ENCODE measurements at regions not wholly inside any gene's neighbourhood (a gene's known extent, or its start where the extent isn't known, plus 50 kb on each side); places are given as distances from the start of the nearest gene placed in this dataset.

DNA sequence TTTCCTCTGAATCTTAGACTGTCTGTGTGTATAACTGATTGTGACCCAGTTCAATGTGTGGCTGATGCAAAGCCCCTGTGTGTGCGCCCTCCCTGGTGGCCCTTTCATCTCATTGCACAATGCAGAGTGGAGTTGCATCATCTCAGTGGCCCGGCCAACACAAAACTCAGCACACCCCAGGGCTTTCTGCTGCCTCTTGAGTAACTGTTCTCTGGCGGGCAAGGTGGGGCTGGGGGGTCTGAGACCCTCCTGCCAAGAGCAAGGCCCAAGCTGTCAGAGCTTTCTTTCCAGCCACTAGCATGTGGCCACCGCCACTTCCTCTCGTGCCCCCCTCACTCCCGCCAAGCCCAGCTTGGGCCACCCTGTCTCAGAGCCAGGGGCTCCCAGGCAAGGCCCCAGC is 80.7 kb upstream of the ALDH1L1 start:
- no peak for FAIRE-seq
- TF ChIP-seq CTCF (IDR thresholded peaks at IDR 0.05; ENCODE audit: insufficient read depth, missing control alignments) = no peak
- DNase-seq (ENCODE audit: insufficient read length, low spot score) = no peak

GRCh38 chr3:126259411-126260391 is 79.3 kb upstream of the ALDH1L1 start:
- DNase-seq (ENCODE audit: insufficient read length, low spot score) = no peak
- FAIRE-seq = no peak
- TF ChIP-seq CTCF (IDR thresholded peaks at IDR 0.05; ENCODE audit: insufficient read depth, missing control alignments) = peak; percentile 23

DNA sequence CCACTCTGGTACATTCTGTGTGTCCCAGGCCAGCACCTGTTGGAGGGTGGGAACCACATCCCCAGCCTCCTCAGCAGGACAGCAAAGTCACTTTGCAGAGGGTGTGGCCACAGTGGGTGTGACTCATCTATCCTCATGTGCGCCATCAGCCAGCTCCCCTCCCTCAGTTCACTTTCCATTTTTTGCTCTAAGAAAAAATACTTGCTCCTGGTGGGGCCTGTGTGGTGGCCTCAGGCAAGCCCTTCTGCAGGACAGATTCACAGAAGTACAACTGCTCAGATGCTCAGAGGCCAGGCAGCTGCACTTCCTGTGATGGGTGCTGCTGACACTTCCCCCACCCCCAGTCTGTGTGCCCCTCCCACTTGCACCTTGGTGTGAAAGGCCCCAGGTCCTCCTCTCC is 78.3 kb upstream of the ALDH1L1 start:
- DNase-seq (ENCODE audit: insufficient read length, low spot score) = no peak
- FAIRE-seq = no peak
- no peak for TF ChIP-seq CTCF (IDR thresholded peaks at IDR 0.05; ENCODE audit: insufficient read depth, missing control alignments)

GRCh38 chr3:126257984-126258383 is 77.6 kb upstream of the ALDH1L1 start:
- FAIRE-seq (no peak), DNase-seq (ENCODE audit: insufficient read length, low spot score) (no peak)
- TF ChIP-seq CTCF (IDR thresholded peaks at IDR 0.05; ENCODE audit: insufficient read depth, missing control alignments) = no peak

DNA sequence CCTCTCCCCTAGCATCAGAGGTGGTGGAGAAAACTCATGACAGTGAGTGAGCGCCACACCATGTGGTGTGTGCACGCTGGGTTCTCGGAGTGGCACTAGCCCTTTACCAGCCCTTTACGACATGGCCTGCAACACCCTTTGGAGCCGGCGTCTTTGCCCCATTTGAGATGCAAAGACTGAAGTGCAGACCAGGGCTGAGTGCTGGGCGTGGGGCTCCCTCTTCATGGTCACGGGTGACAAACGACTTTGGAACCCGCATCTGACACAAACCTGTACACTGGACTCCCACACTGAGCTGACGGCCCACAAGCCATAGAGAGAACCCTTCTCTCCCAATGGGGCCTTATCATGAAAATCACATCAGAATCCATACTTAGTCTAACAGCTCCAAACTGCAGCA is 76.8 kb upstream of the ALDH1L1 start:
- no peak for DNase-seq (ENCODE audit: insufficient read length, low spot score)
- no peak for TF ChIP-seq CTCF (IDR thresholded peaks at IDR 0.05; ENCODE audit: insufficient read depth, missing control alignments)
- no peak for FAIRE-seq

- no peak for FAIRE-seq
- no peak for DNase-seq (ENCODE audit: insufficient read length, low spot score)
- no peak for TF ChIP-seq CTCF (IDR thresholded peaks at IDR 0.05; ENCODE audit: insufficient read depth, missing control alignments)
These were observed 75.9 kb upstream of the ALDH1L1 start for GRCh38 chr3:126256251-126256650.

GRCh38 chr3:126253072-126253471 is 72.7 kb upstream of the ALDH1L1 start:
- no peak for FAIRE-seq
- no peak for TF ChIP-seq CTCF (IDR thresholded peaks at IDR 0.05; ENCODE audit: insufficient read depth, missing control alignments)
- no peak for DNase-seq (ENCODE audit: insufficient read length, low spot score)
